GM23338 (cell line): ENCODE measurements at regions not wholly inside any gene's neighbourhood (a gene's known extent, or its start where the extent isn't known, plus 50 kb on each side); places are given as distances from the start of the nearest gene placed in this dataset.

Experiments
- CREB1 ChIP-seq: fragments of 250-450 bp; sonication (Bioruptor Pico); IDR thresholded peaks from 2 replicates; pipeline ENCODE4 v1.5.0; 2020; ENCODE audit warnings: low read depth, mild to moderate bottlenecking, moderate library complexity
- CTCF ChIP-seq, 2 experiments: fragments of 200-600 bp in 1 of 2; sonication (generic) in 1 of 2; conservative IDR thresholded peaks; 2 replicates each; pipeline versions ENCODE4 v1.5.1 to v1.6.1; 2016 to 2017; ENCODE audit warnings: antibody characterized with exemption in 2 of 2, low read depth in 2 of 2, mild to moderate bottlenecking in 2 of 2, moderate library complexity in 1 of 2
- EZH2 ChIP-seq: fragments of 200-600 bp; sonication (generic); IDR thresholded peaks from one replicate; pipeline ENCODE4 v1.8.0; 2017; ENCODE audit warnings: antibody characterized with exemption, mild to moderate bottlenecking, low read depth; ENCODE audit not compliant: unreplicated experiment
- EZH2phosphoT487 ChIP-seq: fragments of 200-600 bp; sonication (generic); IDR thresholded peaks from one replicate; pipeline ENCODE4 v1.8.1; 2018; ENCODE audit warnings: antibody characterized with exemption; ENCODE audit not compliant: unreplicated experiment
- JUNB ChIP-seq: IDR thresholded peaks from one replicate; pipeline ENCODE4 v1.6.1; 2016; ENCODE audit warnings: antibody characterized with exemption; ENCODE audit not compliant: unreplicated experiment
- POLR2AphosphoS5 ChIP-seq: IDR thresholded peaks from 2 replicates; pipeline ENCODE4 v1.6.1; 2016; ENCODE audit warnings: antibody characterized with exemption, low read depth
- TF ChIP-seq, protein P1 (sequence below): IDR thresholded peaks from one replicate; pipeline ENCODE4 v1.6.1; 2018; ENCODE audit warnings: antibody characterized with exemption; ENCODE audit not compliant: unreplicated experiment

DNA sequence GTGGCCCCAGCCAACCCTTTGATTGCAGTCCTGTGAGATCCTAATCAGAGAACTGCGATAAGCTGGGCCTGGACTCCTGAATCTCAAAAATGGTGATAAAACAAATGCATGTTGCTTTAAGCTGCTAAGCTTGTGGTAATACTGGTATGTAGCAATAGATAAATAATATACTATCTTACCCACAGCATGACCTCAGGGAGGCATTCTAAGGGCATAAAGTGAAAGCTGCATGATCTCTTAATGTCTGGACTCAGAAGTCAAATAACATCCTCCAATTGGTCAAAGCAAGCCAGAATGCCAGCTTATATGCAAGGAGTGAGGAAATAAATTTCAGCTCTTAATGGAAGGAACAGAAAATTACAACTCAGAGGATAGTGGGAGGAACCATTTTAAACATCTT lies 246.1 kb downstream of the FSIP2 start:
- TF ChIP-seq CTCF (conservative IDR thresholded peaks at IDR 0.05; ENCODE audit: low read depth in 2 of 2), result no peak
- no peak for TF ChIP-seq EZH2
- TF ChIP-seq CREB1 (CRISPR knock-in tag), result no peak
- no peak for TF ChIP-seq EZH2phosphoT487
- TF ChIP-seq, protein P1, sequence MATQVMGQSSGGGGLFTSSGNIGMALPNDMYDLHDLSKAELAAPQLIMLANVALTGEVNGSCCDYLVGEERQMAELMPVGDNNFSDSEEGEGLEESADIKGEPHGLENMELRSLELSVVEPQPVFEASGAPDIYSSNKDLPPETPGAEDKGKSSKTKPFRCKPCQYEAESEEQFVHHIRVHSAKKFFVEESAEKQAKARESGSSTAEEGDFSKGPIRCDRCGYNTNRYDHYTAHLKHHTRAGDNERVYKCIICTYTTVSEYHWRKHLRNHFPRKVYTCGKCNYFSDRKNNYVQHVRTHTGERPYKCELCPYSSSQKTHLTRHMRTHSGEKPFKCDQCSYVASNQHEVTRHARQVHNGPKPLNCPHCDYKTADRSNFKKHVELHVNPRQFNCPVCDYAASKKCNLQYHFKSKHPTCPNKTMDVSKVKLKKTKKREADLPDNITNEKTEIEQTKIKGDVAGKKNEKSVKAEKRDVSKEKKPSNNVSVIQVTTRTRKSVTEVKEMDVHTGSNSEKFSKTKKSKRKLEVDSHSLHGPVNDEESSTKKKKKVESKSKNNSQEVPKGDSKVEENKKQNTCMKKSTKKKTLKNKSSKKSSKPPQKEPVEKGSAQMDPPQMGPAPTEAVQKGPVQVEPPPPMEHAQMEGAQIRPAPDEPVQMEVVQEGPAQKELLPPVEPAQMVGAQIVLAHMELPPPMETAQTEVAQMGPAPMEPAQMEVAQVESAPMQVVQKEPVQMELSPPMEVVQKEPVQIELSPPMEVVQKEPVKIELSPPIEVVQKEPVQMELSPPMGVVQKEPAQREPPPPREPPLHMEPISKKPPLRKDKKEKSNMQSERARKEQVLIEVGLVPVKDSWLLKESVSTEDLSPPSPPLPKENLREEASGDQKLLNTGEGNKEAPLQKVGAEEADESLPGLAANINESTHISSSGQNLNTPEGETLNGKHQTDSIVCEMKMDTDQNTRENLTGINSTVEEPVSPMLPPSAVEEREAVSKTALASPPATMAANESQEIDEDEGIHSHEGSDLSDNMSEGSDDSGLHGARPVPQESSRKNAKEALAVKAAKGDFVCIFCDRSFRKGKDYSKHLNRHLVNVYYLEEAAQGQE, result no peak
- no peak for TF ChIP-seq POLR2AphosphoS5
- no peak for TF ChIP-seq JUNB
